ENCODE measurements at regions not wholly inside any gene's neighbourhood (a gene's known extent, or its start where the extent isn't known, plus 50 kb on each side); places are given as distances from the start of the nearest gene placed in this dataset.

- in situ Hi-C loops (cut with MboI; ENCODE audit: low sequenced_read_pairs): no loop called here
These were observed 83.1 kb upstream of the USP47 start for GRCh38 chr11:11758603-11759196.

GRCh38 chr11:11757909-11758308 is 83.9 kb upstream of the USP47 start:
- in situ Hi-C loops (cut with MboI; ENCODE audit: low sequenced_read_pairs): no loop called here

DNA sequence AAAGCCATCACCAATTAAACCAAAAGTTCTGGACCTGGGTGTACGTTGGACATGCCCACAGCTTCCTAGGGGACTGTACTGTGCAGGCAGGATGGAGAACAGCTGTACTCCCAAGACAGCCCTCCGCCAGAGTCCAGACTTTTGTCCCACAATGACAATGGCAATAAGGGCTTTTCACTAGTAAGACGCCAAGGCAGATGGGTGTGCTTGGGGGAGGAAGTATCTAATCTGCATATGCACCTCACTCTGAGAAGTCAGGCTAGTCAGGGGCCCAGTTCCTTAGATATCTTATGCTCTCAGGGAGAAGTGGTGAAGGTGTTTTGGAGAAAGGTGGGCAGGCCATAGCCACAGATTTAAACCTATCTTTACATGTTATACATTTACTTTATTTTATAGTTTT is 85.1 kb upstream of the USP47 start:
- in situ Hi-C loops (cut with MboI; ENCODE audit: low sequenced_read_pairs): no loop called here

DNA sequence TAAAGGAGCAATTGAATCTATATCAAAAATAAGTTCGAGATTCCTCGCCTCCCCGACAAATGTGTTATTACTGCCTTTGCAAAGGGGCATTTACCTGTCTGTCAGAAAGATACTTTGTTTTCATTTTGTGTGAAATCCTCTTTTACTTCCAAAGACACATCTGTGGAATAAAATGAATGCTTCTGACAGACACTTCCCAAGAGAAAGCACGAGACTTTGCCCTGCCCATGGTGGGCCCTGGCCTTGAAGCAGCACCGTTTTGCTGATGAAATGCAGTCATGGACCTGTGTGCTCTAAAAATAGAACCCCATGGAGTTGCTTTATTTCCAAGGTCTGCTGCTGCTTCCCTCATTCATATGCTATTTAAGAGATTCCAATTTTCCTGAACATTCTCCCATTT is 85.9 kb upstream of the USP47 start:
- in situ Hi-C loops (cut with MboI; ENCODE audit: low sequenced_read_pairs): no loop called here

GRCh38 chr11:11752679-11753078 is 89.1 kb upstream of the USP47 start:
- in situ Hi-C loops (cut with MboI; ENCODE audit: low sequenced_read_pairs): no loop called here

DNA sequence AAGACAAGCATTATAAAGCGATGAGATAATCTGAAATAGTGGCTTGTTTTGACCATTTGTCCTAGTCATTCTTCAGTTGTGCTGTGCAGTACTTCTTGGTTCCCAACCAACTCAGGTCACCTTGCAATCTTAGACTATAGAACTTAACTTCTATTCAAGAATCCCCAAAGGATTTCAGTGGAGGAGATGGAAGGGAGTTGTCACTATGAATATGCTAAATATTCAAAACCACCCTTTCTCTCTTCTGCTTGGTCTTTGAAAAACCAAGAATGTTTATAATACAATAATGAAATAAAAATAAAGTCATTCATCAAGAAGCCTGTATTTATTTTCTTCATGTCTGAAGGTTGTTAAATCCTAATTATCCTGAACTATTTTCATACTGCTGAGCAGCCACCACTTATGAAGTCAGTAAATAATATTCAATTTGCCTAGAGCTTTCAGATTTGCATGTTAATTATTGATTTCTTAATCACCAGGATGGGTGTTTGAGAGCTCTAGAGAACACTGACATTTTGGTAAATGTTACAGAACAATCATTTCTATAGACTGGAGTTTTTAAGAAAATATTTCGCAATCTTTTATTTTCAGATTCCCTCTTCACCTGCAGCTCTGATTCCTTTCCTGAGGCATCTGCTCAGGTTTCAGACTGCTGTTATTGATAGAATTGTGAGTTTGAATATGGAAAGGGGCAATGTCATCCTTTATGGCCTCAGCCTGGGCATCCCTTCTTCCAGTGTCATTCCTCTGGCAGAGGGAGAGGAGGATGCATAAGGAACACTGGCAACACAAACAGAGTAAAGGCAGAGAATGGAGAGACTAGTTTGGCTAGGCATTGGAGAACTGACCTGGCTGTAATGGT is 91.5 kb upstream of the USP47 start:
- in situ Hi-C loops (cut with MboI; ENCODE audit: low sequenced_read_pairs): no loop called here

DNA sequence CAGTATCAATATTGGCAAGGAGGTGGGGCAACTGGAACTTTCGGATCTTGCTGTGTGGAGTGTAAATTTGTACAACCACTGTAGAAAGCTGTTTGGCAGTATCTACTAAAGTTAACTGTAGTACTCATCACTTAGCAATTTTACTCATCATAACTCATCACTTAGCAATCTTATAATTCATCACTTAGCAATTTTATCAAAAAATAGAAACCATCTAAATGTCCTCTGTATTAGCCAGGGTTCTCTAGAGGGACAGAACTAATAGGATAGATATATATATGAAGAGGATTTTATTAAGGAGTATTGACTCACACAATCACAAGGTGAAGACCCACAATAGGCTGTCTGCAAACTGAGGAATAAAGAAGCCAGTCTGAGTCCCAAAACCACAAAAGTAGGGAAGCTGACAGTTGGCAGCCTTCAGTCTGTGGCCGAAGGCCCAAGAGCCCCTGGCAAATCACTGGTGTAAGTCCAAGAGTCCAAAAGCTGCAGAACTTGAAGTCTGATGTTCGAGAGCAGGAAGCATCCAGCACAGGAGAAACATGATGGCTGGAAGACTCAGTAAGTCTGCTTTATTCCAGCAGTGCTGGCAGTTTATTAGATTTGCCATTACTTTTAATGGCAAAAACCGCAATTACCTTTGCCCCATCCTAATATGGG is 92.9 kb upstream of the USP47 start:
- in situ Hi-C loops (cut with MboI; ENCODE audit: low sequenced_read_pairs): no loop called here

DNA sequence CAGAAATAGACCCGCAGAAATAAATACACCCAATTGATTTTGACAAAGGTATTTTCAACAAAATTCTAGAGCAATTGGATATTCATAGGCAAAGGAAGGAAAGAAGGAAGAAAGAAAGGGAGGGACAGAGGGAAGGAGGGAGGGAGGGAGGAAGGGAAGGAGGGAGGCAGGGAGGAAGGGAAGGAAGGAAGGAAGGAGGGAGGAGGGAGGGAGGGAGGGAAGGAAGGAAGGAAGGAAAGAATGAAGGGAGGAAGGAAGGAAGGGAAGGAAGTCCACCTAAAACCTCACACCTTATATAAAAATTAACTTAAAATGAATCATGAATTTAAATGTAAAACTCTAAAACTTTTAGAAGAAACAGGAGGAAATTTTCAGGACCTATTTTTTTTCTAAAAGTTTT is 94.2 kb upstream of the USP47 start:
- in situ Hi-C loops (cut with MboI; ENCODE audit: low sequenced_read_pairs): no loop called here

DNA sequence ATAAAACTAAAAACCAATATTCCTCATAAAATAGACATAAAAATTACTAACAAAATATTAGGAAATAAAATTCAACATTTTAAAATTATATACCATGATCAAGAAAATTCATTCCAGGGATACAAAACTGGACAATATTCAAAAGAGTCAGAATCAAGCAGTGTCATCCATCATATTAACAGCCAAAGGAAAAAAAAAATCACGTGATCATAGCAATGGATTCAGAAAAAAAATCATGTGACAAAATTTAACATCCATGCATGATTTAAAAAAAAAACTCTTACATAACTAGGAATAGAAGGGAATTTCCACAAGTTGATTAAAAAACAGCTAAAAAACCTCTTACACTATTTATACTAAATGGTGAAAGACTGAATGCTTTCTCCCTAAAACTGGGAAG is 95.3 kb upstream of the USP47 start:
- in situ Hi-C loops (cut with MboI; ENCODE audit: low sequenced_read_pairs): no loop called here

GRCh38 chr11:11743216-11743615 is 98.6 kb upstream of the USP47 start:
- in situ Hi-C loops (cut with MboI; ENCODE audit: low sequenced_read_pairs): no loop called here

DNA sequence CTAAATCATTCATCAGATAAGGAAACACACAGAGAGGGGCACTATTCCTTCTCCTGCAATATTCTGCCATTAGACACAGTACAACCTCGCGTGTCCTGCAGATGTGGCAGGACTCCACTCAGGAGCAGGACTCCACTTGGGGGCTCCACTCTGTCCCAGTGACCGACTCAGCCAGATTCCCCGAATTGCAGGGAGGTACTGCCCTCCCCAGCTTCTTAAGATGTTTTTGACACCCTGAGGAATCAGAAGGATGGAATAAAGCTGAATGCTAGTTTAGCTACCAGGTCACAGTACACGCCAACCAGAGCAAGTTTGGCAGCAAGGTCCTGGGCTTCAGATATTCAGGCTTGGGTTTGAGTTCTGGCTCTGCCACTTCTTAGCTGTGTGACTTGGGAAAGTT is 99.3 kb upstream of the USP47 start:
- in situ Hi-C loops (cut with MboI; ENCODE audit: low sequenced_read_pairs): no loop called here

DNA sequence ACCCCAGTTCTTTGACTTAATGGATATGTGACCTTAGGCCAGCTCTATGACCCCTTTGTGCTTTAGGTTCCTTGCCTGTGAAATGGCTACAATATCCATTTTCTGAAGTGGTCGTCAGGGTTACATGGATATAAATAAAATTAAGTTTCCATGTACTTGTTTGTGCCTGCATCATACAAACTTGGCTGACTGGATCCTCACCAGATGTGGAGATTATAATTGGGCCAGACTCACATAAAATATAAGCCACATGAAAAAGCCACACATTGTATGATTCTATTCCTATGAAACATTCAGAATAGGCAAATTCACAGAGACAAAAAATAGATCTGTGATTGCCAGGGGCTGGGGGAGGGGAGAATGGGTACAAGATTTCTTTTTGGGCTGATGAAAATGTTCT is 100.9 kb upstream of the USP47 start:
- in situ Hi-C loops (cut with MboI; ENCODE audit: low sequenced_read_pairs): no loop called here

GRCh38 chr11:11740073-11740702 is 101.6 kb upstream of the USP47 start:
- in situ Hi-C loops (cut with MboI; ENCODE audit: low sequenced_read_pairs): no loop called here

DNA sequence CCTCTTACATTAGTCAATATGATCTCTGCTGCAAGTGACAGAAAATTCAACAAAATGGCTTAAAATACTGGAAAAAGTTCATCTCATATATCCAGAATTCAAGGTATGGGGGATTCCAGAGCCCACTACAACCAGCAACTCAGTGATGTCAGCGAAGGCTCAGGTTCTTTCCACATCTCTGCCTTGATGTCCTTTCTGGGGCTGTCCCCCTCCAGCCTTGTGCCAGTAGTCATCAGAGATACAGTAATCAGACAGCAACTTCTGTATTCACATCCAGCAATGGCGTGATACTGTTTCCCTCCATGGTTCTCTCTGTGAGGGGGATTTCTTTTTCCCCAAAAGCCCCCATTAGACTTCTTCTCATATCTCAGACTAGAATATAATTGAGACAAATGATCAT is 103.4 kb upstream of the USP47 start:
- in situ Hi-C loops (cut with MboI; ENCODE audit: low sequenced_read_pairs): no loop called here

- in situ Hi-C loops (cut with MboI; ENCODE audit: low sequenced_read_pairs): no loop called here
These were observed 106.2 kb upstream of the USP47 start for GRCh38 chr11:11735586-11735985.

- in situ Hi-C loops (cut with MboI; ENCODE audit: low sequenced_read_pairs): no loop called here
These were observed 108.5 kb upstream of the USP47 start for GRCh38 chr11:11733246-11733747.

- in situ Hi-C loops (cut with MboI; ENCODE audit: low sequenced_read_pairs): no loop called here
These were observed 109.7 kb upstream of the USP47 start for GRCh38 chr11:11732116-11732515.

DNA sequence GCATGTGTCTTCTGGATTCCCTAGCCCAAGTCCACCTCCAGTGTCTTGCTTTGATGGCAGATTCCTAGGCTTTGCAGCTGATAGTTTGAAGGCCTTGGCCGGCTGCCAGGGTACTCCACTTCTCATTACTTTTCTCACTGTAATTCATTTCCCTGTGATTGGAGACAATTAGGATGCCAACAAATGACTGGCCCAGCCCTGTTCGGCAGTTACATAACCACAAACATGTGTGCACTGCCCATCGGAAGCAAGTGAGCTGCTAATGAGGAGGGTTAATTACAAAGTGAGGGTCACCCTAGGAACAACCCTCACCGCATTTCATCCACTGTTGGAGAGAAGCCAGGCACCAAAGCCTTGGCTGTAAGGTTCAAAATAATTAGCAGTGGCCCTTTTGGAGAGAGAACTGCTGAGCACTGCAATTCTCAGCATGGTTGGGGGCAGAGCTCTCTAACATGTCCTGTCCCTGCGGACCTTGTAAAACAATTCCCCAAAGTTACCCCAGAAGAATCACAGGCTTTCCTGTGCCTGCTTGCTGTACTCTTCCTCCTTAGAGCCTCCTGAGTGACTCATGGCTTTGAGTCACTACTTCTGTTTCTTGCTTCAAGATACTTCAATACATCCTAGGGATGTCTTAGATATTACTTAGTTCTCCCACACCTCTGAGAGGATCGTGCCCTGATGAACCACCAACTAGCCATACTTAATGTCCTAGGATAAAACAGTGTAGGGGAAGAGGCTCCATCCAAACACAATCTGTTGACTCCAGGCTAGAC is 109.7 kb upstream of the GALNT18 start:
- in situ Hi-C loops (cut with MboI; ENCODE audit: low sequenced_read_pairs): no loop called here

GRCh38 chr11:11728386-11728785 is 106.6 kb upstream of the GALNT18 start:
- in situ Hi-C loops (cut with MboI; ENCODE audit: low sequenced_read_pairs): no loop called here

GRCh38 chr11:11725438-11725837 is 103.6 kb upstream of the GALNT18 start:
- in situ Hi-C loops (cut with MboI; ENCODE audit: low sequenced_read_pairs): no loop called here

GRCh38 chr11:11724994-11725393 is 103.2 kb upstream of the GALNT18 start:
- in situ Hi-C loops (cut with MboI; ENCODE audit: low sequenced_read_pairs): no loop called here
